NK-92 (cell line): ENCODE measurements at regions not wholly inside any gene's neighbourhood (a gene's known extent, or its start where the extent isn't known, plus 50 kb on each side); places are given as distances from the start of the nearest gene placed in this dataset.

Experiments
- DNase-seq: peaks from one replicate; lab custom pipeline; 2025; ENCODE audit not compliant: unreplicated experiment; lab: John Stamatoyannopoulos, UW

GRCh38 chr13:107360010-107360409, 792.1 kb upstream of the ARGLU1 start:
- no peak for DNase-seq

DNA sequence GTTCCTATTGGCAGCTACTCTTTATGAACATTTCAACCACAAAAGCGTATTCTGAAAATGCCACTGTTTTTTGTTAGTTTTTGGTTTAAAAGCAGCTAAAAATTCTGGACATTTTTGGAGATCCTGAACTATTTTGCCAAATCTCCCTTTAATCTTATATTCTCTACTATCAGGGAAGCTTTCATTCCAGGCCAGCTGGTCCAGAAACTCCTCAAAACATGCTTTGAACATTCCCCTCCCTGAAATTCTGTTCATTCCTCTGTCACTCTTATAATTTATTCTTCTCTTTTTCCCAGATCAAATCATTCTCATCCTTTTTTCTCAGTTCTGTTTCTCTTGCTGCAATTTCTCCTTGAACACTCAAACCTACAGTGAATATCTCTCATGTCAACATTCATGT, 790.9 kb upstream of the ARGLU1 start:
- no peak for DNase-seq

DNA sequence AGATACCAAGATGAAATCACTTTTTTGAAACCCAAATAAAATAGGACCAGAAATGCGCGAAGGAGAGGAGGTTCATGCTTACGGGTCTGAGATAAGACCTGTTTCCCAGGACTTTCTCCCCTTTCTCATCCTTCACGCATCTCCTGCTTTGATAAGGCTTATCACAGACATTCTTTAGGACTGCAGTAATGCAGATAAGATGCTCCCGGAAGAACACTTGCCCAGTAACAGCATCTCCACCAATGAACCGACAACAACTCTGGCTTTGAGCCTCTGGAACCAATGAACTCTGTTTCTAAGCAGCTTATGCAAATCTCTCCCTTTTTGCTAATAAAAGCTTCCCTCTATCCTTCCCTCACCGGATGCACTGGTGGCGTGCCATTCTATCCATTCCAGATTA, 783.4 kb upstream of the ARGLU1 start:
- no peak for DNase-seq

DNA sequence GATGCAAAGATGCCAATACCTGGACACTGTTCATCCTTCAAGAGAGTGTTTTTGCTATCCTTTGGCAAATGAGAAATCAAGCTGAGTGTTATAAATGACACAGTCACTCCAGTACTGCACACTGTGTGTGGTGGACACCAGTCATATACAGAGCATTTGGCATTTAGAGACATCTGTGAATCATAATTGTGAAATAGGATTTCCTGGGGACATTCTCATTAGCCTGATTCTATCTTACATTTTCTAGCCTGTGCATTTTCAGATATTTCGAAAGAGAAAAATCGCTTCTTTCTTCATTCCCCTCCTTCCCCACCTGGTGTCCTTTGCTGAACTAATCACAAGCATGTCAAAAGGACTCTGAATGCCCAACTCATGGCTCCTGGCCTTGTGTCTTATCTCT, 781.0 kb upstream of the ARGLU1 start:
- DNase-seq = no peak

GRCh38 chr13:107348471-107348870, 780.5 kb upstream of the ARGLU1 start:
- no peak for DNase-seq

- no peak for DNase-seq
These were observed 779.9 kb upstream of the ARGLU1 start for GRCh38 chr13:107347641-107348369.

DNA sequence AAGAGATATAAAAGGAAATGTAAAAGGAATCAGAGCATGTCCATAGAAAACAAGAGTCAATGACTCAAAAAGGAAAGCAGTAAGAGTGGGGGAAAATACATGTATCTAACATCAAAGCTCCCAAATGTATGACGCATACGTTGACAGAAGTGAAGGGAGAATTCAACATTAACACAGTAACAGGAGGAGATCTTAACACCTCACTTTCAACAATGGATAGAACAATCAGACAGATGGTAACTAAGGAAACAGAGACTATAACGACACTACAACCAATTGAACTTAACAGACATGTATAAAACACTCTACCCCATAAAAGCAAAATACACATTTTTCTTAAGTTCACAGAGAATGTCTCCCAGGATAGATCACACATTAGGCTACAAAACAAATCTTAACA, 774.8 kb upstream of the ARGLU1 start:
- no peak for DNase-seq

GRCh38 chr13:107339209-107339608, 771.3 kb upstream of the ARGLU1 start:
- DNase-seq = no peak

GRCh38 chr13:107332188-107332587, 764.3 kb upstream of the ARGLU1 start:
- DNase-seq = no peak

DNA sequence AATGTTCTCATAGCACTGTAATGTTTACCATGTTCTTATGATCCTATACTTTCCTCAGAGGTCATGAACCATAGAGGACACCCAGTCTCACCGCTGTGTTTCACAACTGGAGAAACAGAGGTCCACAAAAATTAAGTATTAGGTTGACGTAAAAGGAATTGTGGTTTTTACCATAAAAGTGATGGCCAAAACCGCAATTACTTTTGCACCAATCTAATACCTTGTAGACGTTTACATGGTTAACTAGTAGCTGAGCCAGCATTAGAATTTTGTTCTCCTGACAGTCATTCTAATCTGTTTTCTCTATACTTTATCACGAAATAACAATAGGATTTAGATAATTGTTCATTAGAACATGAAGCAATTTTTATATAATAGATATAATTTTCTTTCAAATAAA, 763.4 kb upstream of the ARGLU1 start:
- DNase-seq = no peak

DNA sequence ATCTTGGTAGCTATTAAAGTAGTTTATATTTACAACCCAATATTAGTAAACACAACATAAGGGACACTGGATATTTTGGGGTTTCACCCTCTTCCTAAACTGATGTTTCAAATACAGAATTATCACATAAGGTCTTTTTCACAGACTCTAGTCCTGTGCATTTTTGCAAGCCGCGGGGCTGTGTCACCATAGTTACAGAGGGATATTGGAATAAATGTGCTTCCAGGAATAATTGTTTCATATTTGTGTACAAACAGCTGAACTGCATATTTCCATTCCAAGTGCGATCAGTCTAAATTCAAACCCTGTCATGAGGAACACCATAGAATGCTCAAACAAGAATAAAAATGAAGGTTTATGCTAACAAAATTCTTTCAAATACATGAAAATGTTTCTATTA, 762.5 kb upstream of the ARGLU1 start:
- DNase-seq = no peak

- no peak for DNase-seq
These were observed 762.1 kb upstream of the ARGLU1 start for GRCh38 chr13:107329991-107330390.

DNA sequence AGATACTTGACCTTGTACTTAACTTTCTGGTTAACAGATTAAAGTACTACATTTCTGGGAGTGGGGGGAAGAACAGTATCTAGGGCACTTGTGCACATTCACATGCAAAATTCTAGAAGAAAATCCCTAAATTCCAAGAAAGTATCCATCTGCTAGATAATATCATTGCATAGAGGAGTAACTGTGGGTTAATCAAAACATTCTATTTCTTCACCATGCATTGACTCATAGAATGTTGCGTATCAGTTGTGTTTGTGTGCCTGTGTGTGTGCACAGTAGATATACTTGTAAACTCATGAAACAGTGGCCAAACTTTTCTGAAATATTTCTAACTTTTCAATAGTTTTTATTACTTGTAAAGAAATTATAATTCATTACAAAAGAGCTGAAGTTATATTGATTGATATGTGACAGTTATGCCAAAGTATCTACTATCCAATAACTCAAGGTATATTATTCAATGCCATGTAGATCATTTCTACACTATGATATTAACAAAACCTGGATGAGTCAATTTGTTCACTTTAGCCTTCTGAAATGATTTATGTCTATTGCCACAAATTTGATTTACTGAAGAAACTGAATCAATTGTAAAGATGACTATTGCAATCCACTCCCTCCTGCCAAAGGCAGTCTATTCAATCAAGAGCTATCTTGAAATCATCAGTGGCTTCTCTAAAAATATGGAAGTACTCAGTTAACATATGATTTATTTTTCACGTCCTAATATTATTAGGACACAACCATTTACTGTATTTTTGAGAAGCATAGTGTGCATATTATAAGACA, 756.7 kb upstream of the ARGLU1 start:
- no peak for DNase-seq

- DNase-seq = no peak
These were observed 754.3 kb upstream of the ARGLU1 start for GRCh38 chr13:107322228-107322627.

GRCh38 chr13:107305178-107305577, 737.2 kb upstream of the ARGLU1 start:
- DNase-seq = no peak

- no peak for DNase-seq
These were observed 733.9 kb upstream of the ARGLU1 start for GRCh38 chr13:107301724-107302374.

DNA sequence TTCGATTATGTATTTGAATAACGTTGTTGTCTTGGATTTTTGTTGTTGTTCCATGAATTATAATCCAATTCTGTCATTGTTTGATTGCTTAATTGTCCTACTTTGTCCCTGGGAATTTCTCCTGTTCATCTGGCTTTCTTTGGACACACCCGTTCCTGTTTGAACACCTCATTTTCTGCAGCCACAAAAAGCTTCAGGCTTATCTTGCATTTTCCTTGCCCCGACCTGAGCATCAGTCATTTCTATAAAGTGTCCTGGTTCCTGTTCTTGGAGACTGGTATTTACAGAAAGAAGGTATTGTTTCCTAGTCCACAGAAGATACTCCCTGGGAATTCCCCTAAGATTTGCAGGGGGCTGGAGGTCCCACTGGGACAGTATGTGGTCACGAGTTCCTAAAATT, 731.8 kb upstream of the ARGLU1 start:
- no peak for DNase-seq

DNA sequence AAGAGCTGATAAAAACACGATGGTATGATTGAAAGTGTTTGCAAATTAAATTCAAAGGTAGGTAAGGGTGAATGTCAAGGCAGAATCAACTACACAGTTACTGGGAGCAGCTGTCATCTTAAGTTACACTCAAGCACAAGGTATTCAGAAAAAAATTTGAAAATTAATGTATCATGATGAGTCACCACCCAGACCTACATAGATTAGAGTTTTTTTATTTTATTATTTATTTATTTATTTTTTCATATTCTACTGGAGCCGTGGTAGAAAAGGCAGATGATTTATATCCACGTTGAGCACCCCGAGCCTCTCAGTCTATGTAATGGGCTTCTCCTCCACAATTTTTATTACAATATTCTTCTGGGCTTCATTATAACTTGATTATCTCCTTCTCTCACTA, 728.9 kb upstream of the ARGLU1 start:
- DNase-seq = no peak

DNA sequence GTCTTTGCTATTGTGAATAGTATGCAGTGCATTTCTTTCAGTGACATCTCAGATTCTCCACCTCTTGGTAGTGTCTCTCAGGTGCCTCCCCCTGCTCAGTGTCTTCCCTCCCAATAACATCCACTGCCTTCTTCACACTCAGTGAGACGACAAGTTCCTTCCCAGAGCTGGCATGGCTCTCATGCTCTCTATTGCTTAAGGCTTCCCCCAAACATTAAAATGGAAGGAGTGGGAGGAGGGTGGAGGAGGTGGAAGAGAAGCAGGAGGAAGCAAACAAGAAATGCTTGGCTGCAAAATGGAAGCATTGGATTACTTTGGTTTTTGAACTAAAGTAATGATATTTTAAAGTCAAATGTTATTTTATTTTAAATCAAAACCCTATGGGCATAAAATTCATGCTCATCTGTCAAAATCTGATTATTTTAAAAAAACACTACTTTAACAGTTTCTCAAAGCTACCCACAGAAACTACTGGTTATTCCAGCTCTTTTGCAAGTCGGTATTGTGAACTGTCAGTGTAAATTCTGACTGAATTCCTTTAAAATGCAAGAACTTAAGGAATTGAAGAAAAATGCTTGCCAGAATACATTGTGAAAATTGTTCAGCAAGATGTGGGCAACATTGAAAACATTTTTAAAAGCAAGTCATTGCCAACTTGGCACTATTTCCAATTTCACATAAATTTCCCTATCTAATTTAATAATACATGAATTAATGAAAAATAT, 727.6 kb upstream of the ARGLU1 start:
- DNase-seq = no peak

GRCh38 chr13:107293924-107294323, 726.0 kb upstream of the ARGLU1 start:
- DNase-seq = no peak

DNA sequence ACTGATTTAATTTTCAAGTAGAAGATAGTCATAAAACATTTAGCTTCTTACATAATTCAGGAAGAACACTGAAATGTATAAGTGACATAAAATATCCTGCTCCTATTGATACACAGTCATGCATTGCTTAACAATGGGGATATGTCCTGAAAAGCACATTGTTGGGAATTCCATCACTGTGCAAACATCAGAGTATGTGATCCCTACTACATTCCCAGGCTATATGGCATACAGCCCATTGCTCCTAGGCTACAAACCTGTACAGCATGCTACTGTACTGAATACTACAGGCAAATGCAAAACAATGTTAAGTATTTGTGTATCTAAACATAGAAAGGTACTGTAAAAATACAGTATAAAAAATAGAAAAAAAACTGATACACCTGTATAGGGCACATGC, 723.9 kb upstream of the ARGLU1 start:
- no peak for DNase-seq
